D721Med (cell line): ENCODE measurements at regions not wholly inside any gene's neighbourhood (a gene's known extent, or its start where the extent isn't known, plus 50 kb on each side); places are given as distances from the start of the nearest gene placed in this dataset.

Experiments used
- DNase-seq: peaks from one replicate; pipeline ENCODE4 v3.0.0; 2011; ENCODE audit warnings: low spot score; ENCODE audit not compliant: insufficient read length
- FAIRE-seq: peaks from 2 replicates; lab custom pipeline; 2011; peaks lifted over from hg19 to GRCh38; lab: Jason Lieb, UNC
- CTCF ChIP-seq: IDR thresholded peaks from 2 replicates; pipeline ENCODE4 v1.5.1; 2012; ENCODE audit warnings: mild to moderate bottlenecking, control low read depth; ENCODE audit not compliant: insufficient read depth; ENCODE audit errors: missing control alignments

GRCh38 chr15:95235033-95235432, 1003.7 kb downstream of the MCTP2 start:
- no peak for TF ChIP-seq CTCF
- DNase-seq, result no peak
- FAIRE-seq, result no peak

GRCh38 chr15:95247071-95247984, 1016.0 kb downstream of the MCTP2 start:
- no peak for TF ChIP-seq CTCF
- no peak for DNase-seq
- FAIRE-seq, result no peak

- TF ChIP-seq CTCF, result no peak
- FAIRE-seq (no peak), DNase-seq (no peak)
Measured at GRCh38 chr15:95249524-95249923, 1018.2 kb downstream of the MCTP2 start.

GRCh38 chr15:95252404-95252803, 1021.0 kb downstream of the MCTP2 start:
- TF ChIP-seq CTCF, result no peak
- DNase-seq (no peak), FAIRE-seq (no peak)

GRCh38 chr15:95254263-95254662, 1022.9 kb downstream of the MCTP2 start:
- DNase-seq, result no peak
- TF ChIP-seq CTCF, result no peak
- no peak for FAIRE-seq

- FAIRE-seq (peak; percentile 48), DNase-seq (no peak)
- peak; percentile 75 for TF ChIP-seq CTCF
Measured at GRCh38 chr15:95259513-95259912, 1028.2 kb downstream of the MCTP2 start.

GRCh38 chr15:95259965-95260364, 1028.6 kb downstream of the MCTP2 start:
- DNase-seq (no peak), FAIRE-seq (no peak)
- no peak for TF ChIP-seq CTCF
